Psoas muscle (tissue), 7 donors: ENCODE measurements at regions not wholly inside any gene's neighbourhood (a gene's known extent, or its start where the extent isn't known, plus 50 kb on each side); places are given as distances from the start of the nearest gene placed in this dataset.
"Not testable (repeated sequence)": the region's sequence is repeated elsewhere in the genome, so short reads cannot be mapped to it uniquely, and the experiment has no call there.

Source experiments
- ATAC-seq, 4 donors: fragments of 200-7000 bp; cut with Tn5 transposase; one replicate each; pipeline ENCODE4 v1.9.1; 2020; ENCODE audit warnings: moderate library complexity in 3 of 4, mild to moderate bottlenecking in 2 of 4
- DNase-seq, 2 donors: peaks; one replicate each; pipeline ENCODE4 v3.0.0-alpha.2; 2020
- H3K27ac ChIP-seq: fragments of 200-600 bp; one replicate; pipeline ENCODE4 v1.8.0; 2022
- H3K27me3 ChIP-seq, 3 donors: fragments of 200-600 bp in 1 of 3; one replicate each; pipeline versions ENCODE4 v1.6.1 to v1.8.0; 2013 to 2022; ENCODE audit warnings: low read length in 2 of 3, mild to moderate bottlenecking in 2 of 3, moderate library complexity in 1 of 3; ENCODE audit not compliant: insufficient read depth in 3 of 3
- H3K36me3 ChIP-seq, 2 donors: fragments of 200-600 bp in 1 of 2; one replicate each; pipeline versions ENCODE4 v1.6.1 to v1.8.0; 2013 to 2022; ENCODE audit warnings: low read depth in 1 of 2, mild to moderate bottlenecking in 1 of 2, moderate library complexity in 1 of 2; ENCODE audit not compliant: insufficient read depth in 1 of 2
- H3K4me1 ChIP-seq: fragments of 200-600 bp; one replicate; pipeline ENCODE4 v1.8.0; 2022
- H3K4me3 ChIP-seq: fragments of 200-600 bp; one replicate; pipeline ENCODE4 v1.8.0; 2022; ENCODE audit warnings: mild to moderate bottlenecking
- H3K9me3 ChIP-seq: fragments of 200-600 bp; one replicate; pipeline ENCODE4 v1.8.0; 2022
- WGBS, 3 donors: extraction: QIAGEN DNeasy Blood & Tissue Kit; methylation state at CpG; one replicate each; pipeline versions ENCODE4 v1.1.6 to v1.1.7; 2013; 5-methylcytosine and 5-hydroxymethylcytosine counted together
- intact Hi-C, 2 donors: fragments of 100-400 bp; cut with DNase I; formaldehyde crosslinking; loops; one replicate each; pipeline versions ENCODE4 v1.11.0 to v1.14.2; 2022
- TF ChIP-seq, protein P1 (sequence below): fragments of 200-600 bp; IDR thresholded peaks from one replicate; pipeline ENCODE4 v1.8.0; 2022; ENCODE audit warnings: antibody characterized with exemption
- donor health status: healthy with polysubstance abuse.
- donor health status: DM: no; HTN: no; CAD: no; lungs with moderate emphysema.
- donor health status: Bipolar disorder and iron deficiency.
- donor health status: healthy.
- donor health status: DM: yes; HTN: yes; CAD: no.
- donor health status: DM: no; HTN: no; CAD: no.
- donor health status: DM: yes; HTN: yes; CAD: no.

DNA sequence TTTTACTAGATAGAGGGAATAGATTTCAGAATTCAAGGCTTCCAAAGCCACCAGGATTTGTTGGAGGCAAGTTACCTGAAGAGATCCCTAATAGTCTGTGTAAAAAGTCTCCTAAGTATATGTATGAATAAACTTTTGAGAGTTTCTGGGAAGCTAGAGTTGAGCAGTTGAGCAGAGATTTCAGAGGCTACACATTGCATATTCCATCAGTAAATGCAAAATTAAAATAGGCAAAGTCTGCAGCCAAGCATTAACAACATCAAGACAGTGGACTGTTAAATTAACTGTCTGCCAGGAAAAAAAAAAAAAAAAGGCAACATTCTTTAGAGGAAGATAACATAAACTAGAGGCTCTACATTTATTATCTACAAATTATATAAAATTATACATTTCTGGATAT is 420.4 kb upstream of the TMEFF2 start:
- no peak overlapping the region for H3K27ac ChIP-seq
- no peaks in the 10 kb centered on the region for H3K27me3 ChIP-seq
- ATAC-seq (no peak), DNase-seq (no peak)
- no peak overlapping the region for H3K4me3 ChIP-seq
- intact Hi-C loops: no loop called here
- no peaks in the 10 kb centered on the region for H3K9me3 ChIP-seq
- no peaks in the 10 kb centered on the region for H3K4me1 ChIP-seq
- TF ChIP-seq, protein P1, sequence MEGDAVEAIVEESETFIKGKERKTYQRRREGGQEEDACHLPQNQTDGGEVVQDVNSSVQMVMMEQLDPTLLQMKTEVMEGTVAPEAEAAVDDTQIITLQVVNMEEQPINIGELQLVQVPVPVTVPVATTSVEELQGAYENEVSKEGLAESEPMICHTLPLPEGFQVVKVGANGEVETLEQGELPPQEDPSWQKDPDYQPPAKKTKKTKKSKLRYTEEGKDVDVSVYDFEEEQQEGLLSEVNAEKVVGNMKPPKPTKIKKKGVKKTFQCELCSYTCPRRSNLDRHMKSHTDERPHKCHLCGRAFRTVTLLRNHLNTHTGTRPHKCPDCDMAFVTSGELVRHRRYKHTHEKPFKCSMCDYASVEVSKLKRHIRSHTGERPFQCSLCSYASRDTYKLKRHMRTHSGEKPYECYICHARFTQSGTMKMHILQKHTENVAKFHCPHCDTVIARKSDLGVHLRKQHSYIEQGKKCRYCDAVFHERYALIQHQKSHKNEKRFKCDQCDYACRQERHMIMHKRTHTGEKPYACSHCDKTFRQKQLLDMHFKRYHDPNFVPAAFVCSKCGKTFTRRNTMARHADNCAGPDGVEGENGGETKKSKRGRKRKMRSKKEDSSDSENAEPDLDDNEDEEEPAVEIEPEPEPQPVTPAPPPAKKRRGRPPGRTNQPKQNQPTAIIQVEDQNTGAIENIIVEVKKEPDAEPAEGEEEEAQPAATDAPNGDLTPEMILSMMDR: no peak
- H3K36me3 ChIP-seq: no peaks in the 10 kb centered on the region

DNA sequence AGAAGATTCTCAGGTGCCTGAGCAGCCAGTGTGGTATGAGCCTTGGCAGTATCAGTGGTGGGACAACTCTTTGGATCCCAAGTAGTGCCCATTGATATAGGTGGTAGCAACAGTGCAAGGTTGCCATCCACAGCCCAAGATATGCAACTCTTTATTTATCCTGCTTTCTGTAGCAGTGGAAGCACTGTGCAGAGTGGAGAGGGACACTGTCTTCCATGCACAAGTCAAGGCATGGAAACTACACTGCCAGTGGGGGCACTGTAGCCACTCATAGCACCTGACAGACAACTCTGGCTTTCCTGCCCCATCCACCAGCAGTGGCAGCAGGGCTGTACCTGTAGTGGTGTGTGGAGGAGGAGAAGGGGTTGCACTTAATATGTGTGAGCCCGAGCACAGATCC is 409.6 kb upstream of the TMEFF2 start:
- H3K27me3 ChIP-seq: no peaks in the 10 kb centered on the region
- TF ChIP-seq, protein P1: no peak
- DNase-seq (no peak), ATAC-seq (no peak)
- 88 to 100% (median 94%) methylated on average over 1 of the region's 1 CpG for WGBS, 3 donors
- H3K36me3 ChIP-seq: no peaks in the 10 kb centered on the region
- intact Hi-C loops: no loop called here
- H3K9me3 ChIP-seq: peaks cover 5% of the 10 kb centered on the region
- no peak overlapping the region for H3K4me3 ChIP-seq
- H3K4me1 ChIP-seq: no peaks in the 10 kb centered on the region
- H3K27ac ChIP-seq: no peak overlapping the region

DNA sequence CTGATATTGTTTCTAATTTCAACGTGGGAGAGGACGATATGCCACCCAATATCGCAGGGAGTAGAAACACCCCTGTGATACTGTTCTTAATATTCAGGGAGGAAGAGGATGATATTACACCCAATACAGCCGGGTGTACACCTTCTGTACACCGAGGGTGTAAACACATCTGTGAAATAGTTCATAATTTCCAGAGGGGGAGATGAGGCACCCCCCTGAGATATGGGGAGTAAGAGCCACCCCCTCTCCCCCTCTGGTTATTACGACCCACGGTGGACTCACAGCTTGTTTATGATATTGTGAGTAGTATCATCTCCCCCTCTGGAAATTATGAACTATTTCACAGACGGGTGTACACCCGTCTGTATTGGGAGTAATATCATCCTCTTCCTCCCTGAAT is 403.9 kb upstream of the TMEFF2 start:
- ATAC-seq, H3K4me3 ChIP-seq, H3K36me3 ChIP-seq, H3K27ac ChIP-seq, DNase-seq, intact Hi-C loops, H3K4me1 ChIP-seq, H3K9me3 ChIP-seq, H3K27me3 ChIP-seq: not testable (repeated sequence)
- WGBS, 3 donors: 85 to 92% (median 87%) methylated on average over 9 of the region's 9 CpGs

DNA sequence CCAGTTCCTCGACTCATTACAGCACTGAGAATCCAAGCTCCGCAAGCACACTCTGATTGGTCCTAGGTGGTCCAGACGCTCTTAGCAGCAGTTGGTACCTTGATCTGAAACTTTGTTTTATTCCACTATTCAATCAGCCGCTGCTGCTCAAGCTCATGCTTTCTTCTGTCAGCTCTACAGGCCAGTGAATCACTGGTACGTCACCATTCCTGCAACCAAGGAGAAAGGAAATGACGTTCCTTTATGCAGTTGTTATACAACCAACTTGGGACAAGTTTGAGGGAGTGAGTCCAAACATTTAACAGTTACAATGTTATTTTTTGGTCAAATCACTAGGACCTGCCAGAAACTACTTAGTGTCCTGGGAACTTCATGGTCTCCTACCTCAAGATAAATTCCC is 398.8 kb upstream of the TMEFF2 start:
- TF ChIP-seq, protein P1: no peak
- H3K36me3 ChIP-seq: no peaks in the 10 kb centered on the region
- intact Hi-C loops: no loop called here
- H3K9me3 ChIP-seq: no peaks in the 10 kb centered on the region
- H3K4me1 ChIP-seq: no peaks in the 10 kb centered on the region
- DNase-seq (no peak), ATAC-seq (no peak)
- H3K27ac ChIP-seq: no peak overlapping the region
- 82 to 91% (median 88%) methylated on average over 6 of the region's 6 CpGs for WGBS, 3 donors
- no peak overlapping the region for H3K4me3 ChIP-seq
- no peaks in the 10 kb centered on the region for H3K27me3 ChIP-seq

DNA sequence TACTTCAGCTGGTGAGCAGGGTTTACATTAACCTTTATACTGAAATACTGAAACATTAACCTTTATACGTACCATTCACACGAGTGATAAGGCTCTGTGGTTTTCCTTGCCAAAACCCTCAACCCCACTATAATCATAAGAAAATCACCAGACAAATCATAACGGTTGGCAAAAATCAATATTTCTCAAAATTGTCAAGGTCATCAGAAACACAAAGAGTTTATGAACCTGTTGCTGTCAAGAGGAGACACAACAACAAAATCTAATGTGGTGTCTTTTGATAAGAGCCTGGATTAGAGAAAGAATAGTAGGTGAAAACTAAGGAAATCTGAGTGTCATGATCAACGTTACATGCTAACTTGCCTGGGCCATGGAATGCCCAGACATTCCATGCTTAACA is 396.9 kb upstream of the TMEFF2 start:
- 80 to 91% (median 81%) methylated on average over 4 of the region's 4 CpGs for WGBS, 3 donors
- ATAC-seq (no peak), DNase-seq (no peak)
- intact Hi-C loops: no loop called here
- no peaks in the 10 kb centered on the region for H3K4me1 ChIP-seq
- no peak overlapping the region for H3K27ac ChIP-seq
- TF ChIP-seq, protein P1: no peak
- H3K4me3 ChIP-seq: no peak overlapping the region
- no peaks in the 10 kb centered on the region for H3K27me3 ChIP-seq
- no peaks in the 10 kb centered on the region for H3K36me3 ChIP-seq
- no peaks in the 10 kb centered on the region for H3K9me3 ChIP-seq
